DND-41 (cell line): ENCODE measurements at regions not wholly inside any gene's neighbourhood (a gene's known extent, or its start where the extent isn't known, plus 50 kb on each side); places are given as distances from the start of the nearest gene placed in this dataset.

Experiments
- ATAC-seq: fragments of 200-7000 bp; cut with Tn5 transposase; 3 replicates; pipeline ENCODE4 v1.9.1; 2021; ENCODE audit warnings: low read depth; ENCODE audit not compliant: insufficient read depth
- DNase-seq: peaks from one replicate; pipeline ENCODE4 v3.0.0-alpha.2; 2020
- H2AFZ ChIP-seq: 2 replicates; pipeline ENCODE4 v1.6.0; 2012; ENCODE audit warnings: low read depth, low read length
- H3K27ac ChIP-seq: 2 replicates; pipeline ENCODE4 v1.5.1; 2012; ENCODE audit warnings: low read length, inconsistent platforms
- H3K27me3 ChIP-seq: fragments of 200-600 bp; sonication (generic); 2 replicates; pipeline ENCODE4 v1.6.0; 2012; ENCODE audit warnings: low read length, mild to moderate bottlenecking, inconsistent platforms; ENCODE audit not compliant: insufficient read depth, poor library complexity
- H3K36me3 ChIP-seq: 2 replicates; pipeline ENCODE4 v1.5.1; 2012; ENCODE audit warnings: low read length, inconsistent platforms; ENCODE audit not compliant: insufficient read depth
- H3K4me1 ChIP-seq: 2 replicates; pipeline ENCODE4 v1.5.1; 2012; ENCODE audit warnings: mild to moderate bottlenecking, low read length; ENCODE audit not compliant: insufficient read depth
- H3K4me2 ChIP-seq: 2 replicates; pipeline ENCODE4 v1.6.0; 2012; ENCODE audit warnings: mild to moderate bottlenecking, moderate library complexity, low read length, inconsistent platforms; ENCODE audit not compliant: insufficient read depth
- H3K4me3 ChIP-seq, 2 experiments: fragments of 200-600 bp in 1 of 2; shearing (Covaris generic) in 1 of 2; 2 replicates each; pipeline ENCODE4 v1.5.1; 2012 to 2016; ENCODE audit warnings: inconsistent platforms in 2 of 2, low read length in 2 of 2, mild to moderate bottlenecking in 2 of 2, low read depth in 1 of 2, moderate library complexity in 1 of 2
- H3K79me2 ChIP-seq: 2 replicates; pipeline ENCODE4 v1.6.0; 2012; ENCODE audit warnings: low read length, inconsistent platforms; ENCODE audit not compliant: insufficient read depth
- H3K9ac ChIP-seq: 2 replicates; pipeline ENCODE4 v1.6.0; 2012; ENCODE audit warnings: low read depth, mild to moderate bottlenecking, inconsistent platforms, low read length, moderate library complexity
- H3K9me3 ChIP-seq: 2 replicates; pipeline ENCODE4 v1.5.1; 2012; ENCODE audit warnings: low read length, moderate library complexity, mild to moderate bottlenecking, inconsistent platforms; ENCODE audit not compliant: insufficient read depth, severe bottlenecking
- H4K20me1 ChIP-seq: 2 replicates; pipeline ENCODE4 v1.6.0; 2012; ENCODE audit warnings: low read length; ENCODE audit not compliant: insufficient read depth
- CTCF ChIP-seq: IDR thresholded peaks from 2 replicates; pipeline ENCODE4 v1.5.1; 2012; ENCODE audit warnings: borderline replicate concordance, low read length, moderate library complexity, mild to moderate bottlenecking; ENCODE audit not compliant: poor library complexity, severe bottlenecking; ENCODE audit errors: extremely low read depth
- EZH2 ChIP-seq: IDR thresholded peaks from 3 replicates; pipeline ENCODE4 v1.6.1; 2012; ENCODE audit warnings: borderline replicate concordance, low read depth, mild to moderate bottlenecking, moderate library complexity, low read length, inconsistent platforms; ENCODE audit not compliant: severe bottlenecking

- no peak for DNase-seq
- no peak overlapping the region for H3K4me2 ChIP-seq
- no peak overlapping the region for H3K9ac ChIP-seq
- no peak for ATAC-seq
- H3K27me3 ChIP-seq = peaks cover 15% of the 10 kb centered on the region
- H3K79me2 ChIP-seq = no peaks in the 10 kb centered on the region
- no peak overlapping the region for H2AFZ ChIP-seq
- H3K4me3 ChIP-seq = no peak overlapping the region
- no peaks in the 10 kb centered on the region for H3K4me1 ChIP-seq
- no peak overlapping the region for H3K27ac ChIP-seq
- H3K36me3 ChIP-seq = no peaks in the 10 kb centered on the region
- TF ChIP-seq CTCF = no peak
- no peak for TF ChIP-seq EZH2
- no peaks in the 10 kb centered on the region for H4K20me1 ChIP-seq
- H3K9me3 ChIP-seq = no peaks in the 10 kb centered on the region
These were observed 54.6 kb upstream of the CSF3R start for GRCh38 chr1:36537190-36537768.

GRCh38 chr1:36536727-36537126 is 54.0 kb upstream of the CSF3R start:
- no peak for DNase-seq
- H3K9ac ChIP-seq = no peak overlapping the region
- no peak overlapping the region for H3K4me3 ChIP-seq
- H3K4me1 ChIP-seq = no peaks in the 10 kb centered on the region
- no peak for TF ChIP-seq CTCF
- TF ChIP-seq EZH2 = no peak
- H3K27ac ChIP-seq = no peak overlapping the region
- no peaks in the 10 kb centered on the region for H3K9me3 ChIP-seq
- no peaks in the 10 kb centered on the region for H4K20me1 ChIP-seq
- H3K4me2 ChIP-seq = no peak overlapping the region
- no peaks in the 10 kb centered on the region for H3K79me2 ChIP-seq
- H2AFZ ChIP-seq = no peak overlapping the region
- no peak for ATAC-seq
- no peaks in the 10 kb centered on the region for H3K36me3 ChIP-seq
- H3K27me3 ChIP-seq = peaks cover 15% of the 10 kb centered on the region

GRCh38 chr1:36534711-36535412 is 52.1 kb upstream of the CSF3R start:
- H3K36me3 ChIP-seq = no peaks in the 10 kb centered on the region
- H3K9ac ChIP-seq = no peak overlapping the region
- no peak overlapping the region for H3K27ac ChIP-seq
- H3K4me2 ChIP-seq = no peak overlapping the region
- no peaks in the 10 kb centered on the region for H3K9me3 ChIP-seq
- ATAC-seq (no peak), DNase-seq (no peak)
- no peaks in the 10 kb centered on the region for H3K4me1 ChIP-seq
- H2AFZ ChIP-seq = no peak overlapping the region
- H3K27me3 ChIP-seq = peaks cover 15% of the 10 kb centered on the region
- H3K79me2 ChIP-seq = no peaks in the 10 kb centered on the region
- H4K20me1 ChIP-seq = no peaks in the 10 kb centered on the region
- H3K4me3 ChIP-seq = no peak overlapping the region
- TF ChIP-seq CTCF = no peak
- TF ChIP-seq EZH2 = no peak
